ENCODE measurements at regions not wholly inside any gene's neighbourhood (a gene's known extent, or its start where the extent isn't known, plus 50 kb on each side); places are given as distances from the start of the nearest gene placed in this dataset.
"Not testable (repeated sequence)": the region's sequence is repeated elsewhere in the genome, so short reads cannot be mapped to it uniquely, and the experiment has no call there.

- H3K4me3 Mint-ChIP-seq (ENCODE audit: low read depth); intact Hi-C loops (cut with micrococcal nuclease); H3K36me3 Mint-ChIP-seq (ENCODE audit: low read depth); H3K27ac Mint-ChIP-seq; DNase-seq (ENCODE audit: low spot score); H3K4me1 Mint-ChIP-seq (ENCODE audit: low read depth); H3K9me3 Mint-ChIP-seq: not testable (repeated sequence)
- H3K27me3 Mint-ChIP-seq (ENCODE audit: low read depth), result peaks cover 13% of the 10 kb centered on the region
Observed at GRCh38 chr3:48101301-48101650, 85.1 kb upstream of the MAP4 start.

GRCh38 chr3:48092270-48092669 lies 76.1 kb upstream of the MAP4 start:
- DNase-seq (ENCODE audit: low spot score), result no peak
- Mint-ChIP-seq H3K4me3 (ENCODE audit: low read depth) (no peak overlapping the region), H3K9me3 (no peaks in the 10 kb centered on the region), H3K27ac (no peak overlapping the region), H3K4me1 (ENCODE audit: low read depth) (peaks cover 6% of the 10 kb centered on the region), H3K27me3 (ENCODE audit: low read depth) (peaks cover 2% of the 10 kb centered on the region), H3K36me3 (ENCODE audit: low read depth) (peaks cover 3% of the 10 kb centered on the region)
- intact Hi-C loops (cut with micrococcal nuclease), result no loop called here

- no peak for DNase-seq (ENCODE audit: low spot score)
- Mint-ChIP-seq H3K27ac (no peak overlapping the region), H3K36me3 (ENCODE audit: low read depth) (peaks cover 5% of the 10 kb centered on the region), H3K27me3 (ENCODE audit: low read depth) (peaks cover 2% of the 10 kb centered on the region), H3K4me3 (ENCODE audit: low read depth) (peak overlapping the region; percentile 97), H3K4me1 (ENCODE audit: low read depth) (peaks cover 14% of the 10 kb centered on the region), H3K9me3 (no peaks in the 10 kb centered on the region)
- intact Hi-C loops (cut with micrococcal nuclease), result no loop called here
Observed at GRCh38 chr3:48090166-48090939, 74.1 kb upstream of the MAP4 start.

GRCh38 chr3:48088749-48089466 lies 72.7 kb upstream of the MAP4 start:
- intact Hi-C loops (cut with micrococcal nuclease), result loop anchor here (1.0 to 10.0 kb wide), 5 partner anchors 24 to 1112 kb away; partner anchors contain the start of genes CCDC12 and NBEAL2
- Mint-ChIP-seq H3K4me1 (ENCODE audit: low read depth) (peaks cover 21% of the 10 kb centered on the region), H3K9me3 (no peaks in the 10 kb centered on the region), H3K27me3 (ENCODE audit: low read depth) (peaks cover 2% of the 10 kb centered on the region), H3K36me3 (ENCODE audit: low read depth) (peaks cover 17% of the 10 kb centered on the region), H3K4me3 (ENCODE audit: low read depth) (peak overlapping the region; percentile 97), H3K27ac (peak overlapping the region; percentile 97)
- DNase-seq (ENCODE audit: low spot score), result peak; percentile 94

GRCh38 chr3:48088056-48088748 lies 72.0 kb upstream of the MAP4 start:
- Mint-ChIP-seq H3K4me1 (ENCODE audit: low read depth) (peaks cover 21% of the 10 kb centered on the region), H3K9me3 (no peaks in the 10 kb centered on the region)
- DNase-seq (ENCODE audit: low spot score), result no peak

GRCh38 chr3:48086705-48087104 lies 70.5 kb upstream of the MAP4 start:
- Mint-ChIP-seq H3K27me3 (ENCODE audit: low read depth) (peaks cover 2% of the 10 kb centered on the region), H3K4me3 (ENCODE audit: low read depth) (peak overlapping the region; percentile 97), H3K9me3 (no peaks in the 10 kb centered on the region), H3K36me3 (ENCODE audit: low read depth) (peaks cover 24% of the 10 kb centered on the region), H3K27ac (no peak overlapping the region), H3K4me1 (ENCODE audit: low read depth) (peaks cover 27% of the 10 kb centered on the region)
- intact Hi-C loops (cut with micrococcal nuclease), result loop anchor here (5.0 to 10.0 kb wide), 3 partner anchors 68 to 1109 kb away; partner anchors contain the start of genes CCDC12 and NBEAL2
- DNase-seq (ENCODE audit: low spot score), result no peak

More at GRCh38 chr3:48088056-48088748, 72.0 kb upstream of the MAP4 start:
- Mint-ChIP-seq H3K27me3 (ENCODE audit: low read depth) (peaks cover 2% of the 10 kb centered on the region), H3K36me3 (ENCODE audit: low read depth) (peaks cover 17% of the 10 kb centered on the region), H3K27ac (peak overlapping the region; percentile 91), H3K4me3 (ENCODE audit: low read depth) (peak overlapping the region; percentile 97)
- intact Hi-C loops (cut with micrococcal nuclease), result loop anchor here (1.0 to 10.0 kb wide), 5 partner anchors 25 to 1111 kb away; partner anchors contain the start of genes CCDC12 and NBEAL2

- intact Hi-C loops (cut with micrococcal nuclease), result loop anchor here (5.0 to 10.0 kb wide), 3 partner anchors 70 to 1108 kb away; partner anchors contain the start of genes CCDC12 and NBEAL2
- no peak for DNase-seq (ENCODE audit: low spot score)
- peak overlapping the region; percentile 6 for H3K4me3 Mint-ChIP-seq (ENCODE audit: low read depth)
- no peaks in the 10 kb centered on the region for H3K27me3 Mint-ChIP-seq (ENCODE audit: low read depth)
- no peaks in the 10 kb centered on the region for H3K9me3 Mint-ChIP-seq
- H3K27ac Mint-ChIP-seq, result peak overlapping the region; percentile 52
- H3K4me1 Mint-ChIP-seq (ENCODE audit: low read depth), result peaks cover 28% of the 10 kb centered on the region
- peaks cover 29% of the 10 kb centered on the region for H3K36me3 Mint-ChIP-seq (ENCODE audit: low read depth)
Observed at GRCh38 chr3:48084929-48085328, 68.7 kb upstream of the MAP4 start.

GRCh38 chr3:48084170-48084569 lies 68.0 kb upstream of the MAP4 start:
- peaks cover 30% of the 10 kb centered on the region for H3K36me3 Mint-ChIP-seq (ENCODE audit: low read depth)

GRCh38 chr3:48082580-48083184 lies 66.5 kb upstream of the MAP4 start:
- no peak overlapping the region for H3K4me3 Mint-ChIP-seq (ENCODE audit: low read depth)
- H3K4me1 Mint-ChIP-seq (ENCODE audit: low read depth), result peaks cover 27% of the 10 kb centered on the region
- intact Hi-C loops (cut with micrococcal nuclease), result loop anchor here (10.0 kb wide), 1 partner anchor 72 kb away; no protein-coding TSS in a partner anchor
- H3K9me3 Mint-ChIP-seq, result no peaks in the 10 kb centered on the region
- no peaks in the 10 kb centered on the region for H3K27me3 Mint-ChIP-seq (ENCODE audit: low read depth)
- DNase-seq (ENCODE audit: low spot score), result no peak
- H3K36me3 Mint-ChIP-seq (ENCODE audit: low read depth), result peaks cover 32% of the 10 kb centered on the region
- H3K27ac Mint-ChIP-seq, result no peak overlapping the region

More at GRCh38 chr3:48084170-48084569, 68.0 kb upstream of the MAP4 start:
- no peaks in the 10 kb centered on the region for H3K9me3 Mint-ChIP-seq
- intact Hi-C loops (cut with micrococcal nuclease), result loop anchor here (10.0 kb wide), 1 partner anchor 71 kb away; no protein-coding TSS in a partner anchor
- peaks cover 26% of the 10 kb centered on the region for H3K4me1 Mint-ChIP-seq (ENCODE audit: low read depth)
- no peak overlapping the region for H3K27ac Mint-ChIP-seq
- no peak overlapping the region for H3K4me3 Mint-ChIP-seq (ENCODE audit: low read depth)
- no peaks in the 10 kb centered on the region for H3K27me3 Mint-ChIP-seq (ENCODE audit: low read depth)
- DNase-seq (ENCODE audit: low spot score), result no peak

- H3K27me3 Mint-ChIP-seq (ENCODE audit: low read depth), result no peaks in the 10 kb centered on the region
- no peaks in the 10 kb centered on the region for H3K9me3 Mint-ChIP-seq
- no peak overlapping the region for H3K4me3 Mint-ChIP-seq (ENCODE audit: low read depth)
- intact Hi-C loops (cut with micrococcal nuclease), result no loop called here
- no peak for DNase-seq (ENCODE audit: low spot score)
- no peak overlapping the region for H3K27ac Mint-ChIP-seq
- H3K4me1 Mint-ChIP-seq (ENCODE audit: low read depth), result peaks cover 7% of the 10 kb centered on the region
- H3K36me3 Mint-ChIP-seq (ENCODE audit: low read depth), result peaks cover 18% of the 10 kb centered on the region
Observed at GRCh38 chr3:48077815-48078214, 61.6 kb upstream of the MAP4 start.

- no peak overlapping the region for H3K27ac Mint-ChIP-seq
- no peak overlapping the region for H3K4me3 Mint-ChIP-seq (ENCODE audit: low read depth)
- intact Hi-C loops (cut with micrococcal nuclease), result no loop called here
- peaks cover 8% of the 10 kb centered on the region for H3K4me1 Mint-ChIP-seq (ENCODE audit: low read depth)
- peaks cover 17% of the 10 kb centered on the region for H3K36me3 Mint-ChIP-seq (ENCODE audit: low read depth)
- no peaks in the 10 kb centered on the region for H3K27me3 Mint-ChIP-seq (ENCODE audit: low read depth)
- no peaks in the 10 kb centered on the region for H3K9me3 Mint-ChIP-seq
- DNase-seq (ENCODE audit: low spot score), result no peak
Observed at GRCh38 chr3:48070030-48070429, 53.8 kb upstream of the MAP4 start.

GRCh38 chr3:48069339-48069738 lies 53.1 kb upstream of the MAP4 start:
- DNase-seq (ENCODE audit: low spot score), result no peak
- peaks cover 14% of the 10 kb centered on the region for H3K36me3 Mint-ChIP-seq (ENCODE audit: low read depth)
- peaks cover 10% of the 10 kb centered on the region for H3K4me1 Mint-ChIP-seq (ENCODE audit: low read depth)
- intact Hi-C loops (cut with micrococcal nuclease), result no loop called here
- no peaks in the 10 kb centered on the region for H3K27me3 Mint-ChIP-seq (ENCODE audit: low read depth)
- H3K4me3 Mint-ChIP-seq (ENCODE audit: low read depth), result no peak overlapping the region
- H3K27ac Mint-ChIP-seq, result no peak overlapping the region
- no peaks in the 10 kb centered on the region for H3K9me3 Mint-ChIP-seq
